ENCODE measurements at regions not wholly inside any gene's neighbourhood (a gene's known extent, or its start where the extent isn't known, plus 50 kb on each side); places are given as distances from the start of the nearest gene placed in this dataset.
A peak's percentile ranks its signal among the peaks of the same experiment; 100 is the strongest.

DNA sequence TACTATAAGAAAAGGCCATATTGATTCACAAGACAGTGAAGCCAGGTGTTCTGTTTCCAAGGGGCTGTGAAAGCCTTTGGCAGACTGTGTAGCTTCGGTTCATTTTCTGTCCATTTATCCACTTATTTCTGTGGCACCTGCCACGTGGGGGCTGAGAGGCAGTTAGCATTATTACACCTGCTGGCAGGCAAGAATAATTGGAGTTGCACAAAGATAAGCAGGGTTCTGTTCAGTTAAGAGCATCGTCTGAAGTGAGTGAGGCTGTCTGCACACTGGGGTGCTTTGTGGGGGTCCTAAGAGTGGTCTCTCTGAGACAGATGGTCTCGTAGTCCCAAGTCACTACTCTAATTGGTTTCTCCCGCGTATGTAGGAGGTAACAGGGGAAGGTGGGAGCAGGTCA lies 60.6 kb upstream of the CCN6 start:
- no peak overlapping the region for H3K9ac ChIP-seq (ENCODE audit: low read depth in 2 of 2, low read length in 2 of 2)
- H3K27me3 ChIP-seq, result no peaks in the 10 kb centered on the region
- H3K9me3 ChIP-seq, result no peaks in the 10 kb centered on the region
- no peak for DNase-seq
- no peak overlapping the region for H3K4me3 ChIP-seq
- H3K27ac ChIP-seq, result no peak overlapping the region
- no peaks in the 10 kb centered on the region for H3K36me3 ChIP-seq
- intact Hi-C loops (cut with DNase I), result no loop called here
- no peaks in the 10 kb centered on the region for H3K4me1 ChIP-seq
- TF ChIP-seq, protein P1, sequence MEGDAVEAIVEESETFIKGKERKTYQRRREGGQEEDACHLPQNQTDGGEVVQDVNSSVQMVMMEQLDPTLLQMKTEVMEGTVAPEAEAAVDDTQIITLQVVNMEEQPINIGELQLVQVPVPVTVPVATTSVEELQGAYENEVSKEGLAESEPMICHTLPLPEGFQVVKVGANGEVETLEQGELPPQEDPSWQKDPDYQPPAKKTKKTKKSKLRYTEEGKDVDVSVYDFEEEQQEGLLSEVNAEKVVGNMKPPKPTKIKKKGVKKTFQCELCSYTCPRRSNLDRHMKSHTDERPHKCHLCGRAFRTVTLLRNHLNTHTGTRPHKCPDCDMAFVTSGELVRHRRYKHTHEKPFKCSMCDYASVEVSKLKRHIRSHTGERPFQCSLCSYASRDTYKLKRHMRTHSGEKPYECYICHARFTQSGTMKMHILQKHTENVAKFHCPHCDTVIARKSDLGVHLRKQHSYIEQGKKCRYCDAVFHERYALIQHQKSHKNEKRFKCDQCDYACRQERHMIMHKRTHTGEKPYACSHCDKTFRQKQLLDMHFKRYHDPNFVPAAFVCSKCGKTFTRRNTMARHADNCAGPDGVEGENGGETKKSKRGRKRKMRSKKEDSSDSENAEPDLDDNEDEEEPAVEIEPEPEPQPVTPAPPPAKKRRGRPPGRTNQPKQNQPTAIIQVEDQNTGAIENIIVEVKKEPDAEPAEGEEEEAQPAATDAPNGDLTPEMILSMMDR (IDR thresholded peaks at IDR 0.05), result no peak

DNA sequence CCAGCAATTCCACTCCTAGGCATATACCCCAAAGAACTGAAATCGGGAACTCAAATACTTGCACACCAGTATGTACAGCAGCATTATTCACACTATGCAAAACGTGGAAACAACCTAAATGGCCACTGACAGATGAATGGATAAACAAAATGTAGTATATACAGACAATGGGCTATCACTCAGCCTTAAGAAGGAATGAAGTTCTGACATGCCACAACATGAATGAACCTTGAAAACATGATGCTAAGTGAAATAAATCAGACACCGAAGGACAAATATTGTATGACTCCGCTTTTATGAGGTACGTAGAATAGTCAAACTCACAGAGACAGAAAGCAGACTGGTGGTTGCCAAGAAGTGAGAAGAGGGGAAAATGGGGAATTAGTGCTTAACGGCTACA lies 59.1 kb upstream of the CCN6 start:
- DNase-seq, result no peak
- no peaks in the 10 kb centered on the region for H3K9me3 ChIP-seq
- no peak overlapping the region for H3K4me3 ChIP-seq
- H3K27ac ChIP-seq, result no peak overlapping the region
- no peaks in the 10 kb centered on the region for H3K27me3 ChIP-seq
- TF ChIP-seq, protein P1 (IDR thresholded peaks at IDR 0.05), result no peak
- intact Hi-C loops (cut with DNase I), result no loop called here
- H3K4me1 ChIP-seq, result no peaks in the 10 kb centered on the region
- no peak overlapping the region for H3K9ac ChIP-seq (ENCODE audit: low read depth in 2 of 2, low read length in 2 of 2)
- no peaks in the 10 kb centered on the region for H3K36me3 ChIP-seq

DNA sequence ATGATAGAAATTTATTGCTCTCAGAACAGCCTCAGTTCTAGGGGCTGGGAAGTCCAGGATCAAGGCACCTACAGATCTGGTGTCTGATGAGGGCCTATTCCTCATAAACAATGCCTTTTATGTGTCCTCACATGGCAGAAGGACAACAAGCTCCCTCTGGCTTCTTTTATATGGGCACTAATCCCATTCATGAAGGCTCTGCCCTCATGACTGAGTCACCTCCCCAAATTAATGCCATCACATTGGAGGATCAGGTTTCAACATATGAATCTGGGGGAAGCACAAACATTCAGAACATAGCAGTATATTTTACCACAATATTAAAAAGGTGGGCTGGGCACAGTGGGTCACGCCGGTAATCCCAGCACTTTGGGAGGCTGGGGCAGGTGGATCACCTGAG lies 58.5 kb upstream of the CCN6 start:
- H3K9me3 ChIP-seq, result no peaks in the 10 kb centered on the region
- H3K4me3 ChIP-seq, result no peak overlapping the region
- TF ChIP-seq, protein P1 (IDR thresholded peaks at IDR 0.05), result no peak
- no peaks in the 10 kb centered on the region for H3K4me1 ChIP-seq
- no peaks in the 10 kb centered on the region for H3K27me3 ChIP-seq
- no peak for DNase-seq
- intact Hi-C loops (cut with DNase I), result no loop called here
- H3K9ac ChIP-seq (ENCODE audit: low read depth in 2 of 2, low read length in 2 of 2), result no peak overlapping the region
- H3K27ac ChIP-seq, result no peak overlapping the region
- no peaks in the 10 kb centered on the region for H3K36me3 ChIP-seq

DNA sequence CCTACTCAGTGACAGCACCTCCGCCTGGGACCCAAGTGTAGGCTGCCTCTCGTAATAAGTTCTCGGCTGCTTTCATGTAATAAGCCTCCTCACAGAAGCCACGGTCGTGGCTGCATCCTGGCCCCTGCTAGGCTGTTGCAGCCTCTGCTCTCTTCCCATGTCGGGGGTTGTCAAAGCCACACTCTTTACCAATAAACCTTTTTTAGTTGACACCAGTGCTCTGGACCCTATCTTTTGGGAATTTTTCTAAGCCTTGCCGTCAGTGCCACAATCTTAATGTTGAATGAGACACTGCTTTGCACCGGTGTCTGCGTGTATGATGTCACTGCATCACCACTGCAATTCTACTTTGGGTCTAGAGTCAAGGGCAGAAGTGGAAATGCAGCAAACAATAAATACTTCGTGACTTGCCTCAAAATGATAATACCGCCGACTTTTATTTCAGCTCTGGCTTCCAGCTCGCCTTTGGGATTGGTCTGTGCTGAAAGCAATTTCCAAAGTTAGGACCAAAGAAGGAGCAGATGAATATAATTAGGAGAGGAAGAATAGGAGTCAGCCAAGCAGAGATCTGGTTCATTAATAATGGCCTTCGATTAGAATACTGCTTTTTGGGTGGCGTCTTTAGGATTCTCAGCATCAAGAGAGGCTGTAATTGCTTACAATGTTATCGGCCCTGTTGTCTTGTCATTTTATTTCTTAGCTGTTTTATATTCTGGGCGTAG lies 57.6 kb upstream of the CCN6 start:
- no peak overlapping the region for H3K4me3 ChIP-seq
- no peaks in the 10 kb centered on the region for H3K4me1 ChIP-seq
- no peaks in the 10 kb centered on the region for H3K27me3 ChIP-seq
- H3K9me3 ChIP-seq, result no peaks in the 10 kb centered on the region
- TF ChIP-seq, protein P1 (IDR thresholded peaks at IDR 0.05), result no peak
- peak overlapping the region in 1 of 2 donors; percentile 5 for H3K9ac ChIP-seq (ENCODE audit: low read depth in 2 of 2, low read length in 2 of 2)
- no peaks in the 10 kb centered on the region for H3K36me3 ChIP-seq
- DNase-seq, result no peak
- intact Hi-C loops (cut with DNase I), result loop anchor here (2.0 kb wide), 1 partner anchor 286 kb away; no protein-coding TSS in a partner anchor
- no peak overlapping the region for H3K27ac ChIP-seq

DNA sequence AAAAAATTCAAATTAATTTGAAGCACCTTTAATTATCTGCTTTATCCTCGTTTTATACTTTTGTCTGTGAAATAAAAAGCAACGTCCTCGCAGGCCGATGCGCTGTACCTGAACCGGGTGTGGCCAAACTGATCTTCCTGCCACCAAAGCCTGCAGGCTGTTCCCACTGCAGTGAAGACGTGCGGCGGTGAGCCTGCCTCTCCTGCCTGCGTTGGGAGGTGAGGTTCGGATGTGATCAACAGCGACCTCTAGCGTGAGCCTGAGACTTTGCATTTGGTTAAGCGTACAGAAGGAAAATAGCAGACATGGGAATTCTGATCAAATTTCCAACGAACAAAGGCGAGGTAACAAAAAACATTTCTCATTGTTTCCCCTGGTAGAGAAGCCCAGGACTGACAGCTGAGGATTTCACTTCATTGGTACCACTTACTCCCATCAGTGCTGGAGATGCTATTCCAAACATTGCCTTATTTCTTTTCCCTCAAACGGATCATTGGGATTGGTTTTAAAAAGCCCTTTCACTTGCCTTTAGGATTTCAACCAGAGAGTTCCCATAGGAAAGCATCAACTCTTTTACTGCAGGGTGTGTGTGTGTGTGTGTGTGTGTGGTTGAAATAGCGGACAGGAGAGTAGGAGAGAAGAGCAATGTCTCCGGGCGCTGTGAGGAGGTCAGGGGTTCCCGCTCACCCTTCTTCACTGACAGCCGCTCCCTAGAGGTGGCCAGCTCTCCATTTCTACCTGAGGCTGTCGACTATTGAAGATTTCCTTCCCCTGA lies 56.6 kb upstream of the CCN6 start:
- Histone ChIP-seq H3K4me3 (no peak overlapping the region), H3K27ac (no peak overlapping the region)
- TF ChIP-seq, protein P1 (IDR thresholded peaks at IDR 0.05), result peak; percentile 84

More for the DNA sequence above, 56.6 kb upstream of the CCN6 start:
- no peaks in the 10 kb centered on the region for H3K36me3 ChIP-seq
- peak; percentile 73 for DNase-seq
- intact Hi-C loops (cut with DNase I), result loop anchor here (2.0 kb wide), 1 partner anchor 286 kb away; no protein-coding TSS in a partner anchor
- H3K9ac ChIP-seq (ENCODE audit: low read depth in 2 of 2, low read length in 2 of 2), result no peak overlapping the region
- no peaks in the 10 kb centered on the region for H3K4me1 ChIP-seq
- H3K9me3 ChIP-seq, result no peaks in the 10 kb centered on the region
- no peaks in the 10 kb centered on the region for H3K27me3 ChIP-seq

Data from colonic mucosa (tissue), 4 donors.